ENCODE measurements at regions not wholly inside any gene's neighbourhood (a gene's known extent, or its start where the extent isn't known, plus 50 kb on each side); places are given as distances from the start of the nearest gene placed in this dataset.

DNA sequence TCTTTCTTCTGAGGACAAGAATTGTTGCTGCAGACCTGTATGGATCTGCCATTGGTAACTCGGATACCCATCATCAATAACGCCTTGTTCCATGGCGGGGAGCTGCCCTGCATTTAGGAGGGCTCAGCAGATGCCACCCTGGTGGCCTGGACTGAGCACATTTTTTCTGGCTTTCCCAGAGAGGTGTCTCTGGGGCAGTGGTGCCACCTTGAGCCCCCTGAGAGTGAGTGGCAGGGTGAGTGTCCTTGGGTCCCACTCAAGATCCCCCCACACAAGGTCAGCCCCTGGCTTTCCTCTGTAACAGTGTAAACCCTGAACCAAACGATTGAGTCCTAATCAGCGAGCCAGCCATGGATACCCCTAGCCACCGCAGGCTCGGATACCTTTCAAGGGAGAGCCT, 258.6 kb downstream of the GLRX3 start:
- TF ChIP-seq, protein P1, sequence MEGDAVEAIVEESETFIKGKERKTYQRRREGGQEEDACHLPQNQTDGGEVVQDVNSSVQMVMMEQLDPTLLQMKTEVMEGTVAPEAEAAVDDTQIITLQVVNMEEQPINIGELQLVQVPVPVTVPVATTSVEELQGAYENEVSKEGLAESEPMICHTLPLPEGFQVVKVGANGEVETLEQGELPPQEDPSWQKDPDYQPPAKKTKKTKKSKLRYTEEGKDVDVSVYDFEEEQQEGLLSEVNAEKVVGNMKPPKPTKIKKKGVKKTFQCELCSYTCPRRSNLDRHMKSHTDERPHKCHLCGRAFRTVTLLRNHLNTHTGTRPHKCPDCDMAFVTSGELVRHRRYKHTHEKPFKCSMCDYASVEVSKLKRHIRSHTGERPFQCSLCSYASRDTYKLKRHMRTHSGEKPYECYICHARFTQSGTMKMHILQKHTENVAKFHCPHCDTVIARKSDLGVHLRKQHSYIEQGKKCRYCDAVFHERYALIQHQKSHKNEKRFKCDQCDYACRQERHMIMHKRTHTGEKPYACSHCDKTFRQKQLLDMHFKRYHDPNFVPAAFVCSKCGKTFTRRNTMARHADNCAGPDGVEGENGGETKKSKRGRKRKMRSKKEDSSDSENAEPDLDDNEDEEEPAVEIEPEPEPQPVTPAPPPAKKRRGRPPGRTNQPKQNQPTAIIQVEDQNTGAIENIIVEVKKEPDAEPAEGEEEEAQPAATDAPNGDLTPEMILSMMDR (conservative IDR thresholded peaks at IDR 0.05; ENCODE audit: low read length): no peak
- TF ChIP-seq EZH2phosphoT487 (IDR thresholded peaks at IDR 0.05; ENCODE audit: borderline replicate concordance, low read depth, low read length): no peak
